Activated CD4-positive, alpha-beta T cell treated with anti-CD3 and anti-CD28 coated beads, Interleukin-2, amount 50 U/mL, for 48 hours (primary cell): ENCODE measurements at regions not wholly inside any gene's neighbourhood (a gene's known extent, or its start where the extent isn't known, plus 50 kb on each side); places are given as distances from the start of the nearest gene placed in this dataset.

Experiments
- DNase-seq, 2 experiments: peaks; one replicate each; pipeline ENCODE4 v3.0.0-alpha.2; 2020

DNA sequence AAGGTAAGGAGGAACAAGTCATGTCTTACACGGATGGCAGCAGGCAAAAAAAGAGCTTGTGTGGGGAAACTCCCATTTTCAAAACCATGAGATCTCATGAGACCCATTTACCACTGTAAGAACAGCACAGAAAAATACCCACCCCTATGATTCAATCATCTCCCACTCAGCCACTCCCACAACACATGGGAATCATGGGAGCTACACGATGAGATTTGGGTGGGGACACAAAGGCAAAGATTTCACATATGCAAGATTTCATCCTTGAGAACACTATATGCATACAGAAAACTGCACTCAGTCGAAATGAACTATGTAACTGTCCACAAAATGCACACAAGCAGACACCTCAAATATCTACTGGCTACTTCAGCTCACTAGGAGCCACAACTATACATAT lies 480.6 kb upstream of the BTBD3 start:
- DNase-seq, result no peak

DNA sequence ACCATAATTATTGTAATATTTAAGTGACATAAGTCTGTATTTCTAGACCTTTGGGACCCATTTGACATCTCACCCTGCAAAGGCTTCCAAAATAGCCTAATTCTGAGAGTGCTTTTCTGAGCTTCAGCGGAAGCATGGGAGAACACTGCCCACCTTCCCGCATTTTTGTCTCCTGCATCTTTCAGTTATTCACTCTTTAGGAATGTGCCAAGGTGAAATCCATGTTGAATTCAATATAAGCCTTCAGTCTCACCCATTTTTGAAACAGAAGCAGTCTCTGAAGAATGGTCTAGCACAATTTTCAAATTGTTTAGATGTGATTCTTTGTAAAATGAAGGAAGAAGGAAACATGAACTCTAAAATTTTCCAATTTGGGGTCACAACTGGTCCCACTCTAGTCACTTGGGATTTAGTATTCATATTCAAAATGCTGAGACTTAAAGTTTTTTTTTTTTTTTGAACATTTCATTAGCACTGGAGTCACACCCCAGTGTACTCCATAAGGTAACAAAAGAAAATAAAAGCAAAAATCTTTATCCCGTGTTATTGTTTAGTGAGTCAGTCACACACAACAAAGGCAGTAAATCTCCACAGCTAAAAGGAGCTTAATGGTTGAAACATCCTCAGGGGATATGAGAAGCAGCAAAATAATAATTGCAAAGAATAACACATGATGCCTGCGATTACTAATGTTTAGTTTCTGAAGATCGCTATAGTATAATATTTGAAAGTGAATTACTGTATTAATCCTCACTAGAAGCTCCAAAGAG lies 479.9 kb upstream of the BTBD3 start:
- DNase-seq, result no peak

DNA sequence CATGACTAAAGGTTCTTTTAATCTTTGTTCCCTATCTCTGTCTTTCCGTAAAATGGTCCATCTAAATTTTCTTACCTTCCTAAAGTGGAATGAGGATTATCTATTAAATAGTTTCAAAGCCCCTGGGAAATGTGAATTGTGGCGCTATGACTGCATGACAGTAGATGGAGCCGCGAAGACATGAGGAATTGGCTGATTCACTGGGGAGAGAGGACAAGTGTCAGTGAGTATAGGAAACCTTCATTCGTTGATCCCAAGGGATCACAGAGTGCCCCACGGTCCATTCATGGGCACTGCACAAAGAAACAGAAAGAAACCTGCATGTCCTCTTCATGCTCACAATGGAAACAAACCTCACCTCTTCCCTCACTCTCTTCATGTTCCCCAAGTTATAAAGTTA lies 479.3 kb upstream of the BTBD3 start:
- DNase-seq, result no peak

DNA sequence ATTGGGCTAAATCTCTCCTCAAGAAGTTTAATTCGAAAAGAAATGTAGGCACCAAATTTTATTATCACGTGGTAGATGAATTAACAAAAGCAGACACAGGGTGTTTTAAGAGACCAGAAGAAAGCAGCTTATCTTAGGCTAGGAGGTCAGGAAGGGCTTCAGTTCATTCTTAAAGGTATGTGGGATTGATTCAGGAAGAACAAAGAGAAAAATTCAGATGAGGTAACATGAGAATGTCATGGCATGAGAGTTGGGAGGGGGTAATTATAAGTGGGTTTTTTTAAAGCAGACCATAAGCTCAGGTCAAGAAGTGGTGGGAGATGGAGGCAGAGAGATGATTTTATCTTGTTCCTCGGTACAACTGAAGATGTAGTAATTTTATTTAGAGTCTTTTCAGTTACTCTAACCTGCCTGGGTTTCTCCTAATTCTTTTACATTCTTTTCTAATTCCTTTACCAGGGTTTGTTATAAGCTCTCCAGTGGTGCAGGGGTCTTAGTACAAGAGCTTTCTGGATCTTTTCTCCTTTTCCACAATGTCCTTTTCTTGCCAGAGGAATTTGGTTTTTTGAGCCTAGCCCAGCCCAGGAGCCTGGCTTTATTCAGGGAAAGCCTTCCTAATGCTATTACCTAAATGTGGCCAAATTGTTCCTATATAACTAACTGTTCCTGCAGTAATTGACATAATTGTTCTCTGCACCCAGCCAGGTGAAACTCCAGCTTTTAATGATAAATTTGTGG lies 474.1 kb upstream of the BTBD3 start:
- DNase-seq, result no peak

DNA sequence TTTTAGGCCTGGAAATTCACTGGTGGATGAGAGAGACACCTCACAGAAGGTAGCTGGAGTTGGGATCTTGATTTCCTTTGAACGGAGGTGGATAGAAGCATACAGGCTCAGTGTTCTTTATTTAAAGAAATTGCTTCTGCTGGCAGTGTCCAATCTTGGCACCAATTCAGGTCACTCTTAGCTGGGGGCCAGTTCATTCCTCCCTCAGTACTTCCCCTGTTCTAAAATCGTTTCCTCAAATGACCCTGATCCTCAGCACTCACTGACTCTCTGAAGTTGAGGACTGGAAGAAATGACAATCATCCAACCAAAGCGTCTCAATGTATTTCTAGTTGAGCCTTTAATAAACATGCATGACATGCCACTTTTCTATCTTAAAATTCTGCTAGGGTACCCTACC lies 472.5 kb upstream of the BTBD3 start:
- DNase-seq, result no peak

DNA sequence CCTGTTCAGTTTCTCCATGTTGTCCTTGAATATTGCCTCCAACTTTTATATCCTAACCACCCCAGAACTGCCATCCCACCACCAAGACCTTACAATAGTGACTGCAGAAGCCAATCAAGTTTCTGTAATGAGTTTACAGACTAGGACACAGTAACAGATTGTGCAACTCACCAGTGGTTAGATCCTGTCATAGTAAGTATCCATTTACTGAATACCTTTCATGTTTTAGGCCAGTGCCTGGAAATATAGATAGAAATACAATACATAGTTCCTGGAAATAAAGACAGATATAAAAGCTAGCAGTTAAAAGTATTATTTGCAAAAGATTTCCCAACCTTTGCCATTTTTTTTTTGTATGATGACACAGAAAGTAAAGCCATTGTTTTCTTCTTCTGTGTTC lies 471.8 kb upstream of the BTBD3 start:
- DNase-seq, result no peak

DNA sequence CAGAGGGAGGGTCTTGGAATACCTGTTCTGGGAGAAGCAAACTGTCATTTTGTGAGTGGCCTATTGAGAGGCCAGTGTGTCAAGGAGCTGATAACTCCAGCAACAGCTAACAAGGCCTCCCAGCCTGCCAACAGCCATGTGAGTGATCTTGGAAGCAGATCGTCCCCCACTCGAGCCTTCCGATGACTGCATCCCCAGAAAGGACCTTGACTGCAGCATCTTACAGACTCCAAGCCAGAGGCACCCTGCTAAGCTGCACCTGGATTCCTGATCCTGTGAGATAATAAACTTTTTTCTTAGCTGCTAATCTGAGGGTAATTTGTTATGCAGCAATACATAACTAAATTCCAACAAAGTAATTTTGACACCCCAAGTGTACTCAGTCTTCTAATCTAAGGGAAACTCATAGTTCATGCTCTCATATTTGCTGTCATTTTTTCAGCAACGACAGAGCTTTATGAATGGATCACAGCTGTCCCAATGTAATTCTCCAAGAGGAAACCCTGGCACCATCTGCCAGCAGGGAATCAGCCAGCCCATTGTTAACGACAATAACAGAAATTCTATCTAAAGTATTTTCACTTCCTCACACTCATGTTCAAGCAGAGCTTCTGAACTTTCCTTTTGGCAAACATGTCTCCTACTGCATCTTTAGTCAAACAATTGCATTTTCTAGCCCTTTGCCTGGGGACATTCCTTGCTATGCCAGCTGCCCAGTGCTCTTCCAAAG lies 470.2 kb upstream of the BTBD3 start:
- DNase-seq, result no peak

DNA sequence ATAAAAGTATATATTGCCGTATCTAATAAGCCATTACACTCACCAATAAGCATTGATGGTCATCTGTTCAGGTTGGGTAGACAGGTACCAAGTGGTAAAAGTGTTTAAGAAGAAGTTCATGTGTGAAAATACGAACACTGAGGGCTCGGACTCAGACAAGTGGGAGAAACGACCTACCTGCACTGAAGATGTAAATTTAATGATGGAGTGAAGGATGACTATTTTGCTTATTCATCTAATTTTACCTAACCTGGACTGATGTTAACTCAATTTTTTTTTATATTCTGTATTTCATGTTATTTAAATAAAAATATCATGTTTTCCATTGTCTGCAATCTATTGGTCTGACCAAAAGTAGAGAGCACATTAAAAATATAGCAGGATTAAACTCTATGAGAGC lies 469.1 kb upstream of the BTBD3 start:
- DNase-seq, result no peak

DNA sequence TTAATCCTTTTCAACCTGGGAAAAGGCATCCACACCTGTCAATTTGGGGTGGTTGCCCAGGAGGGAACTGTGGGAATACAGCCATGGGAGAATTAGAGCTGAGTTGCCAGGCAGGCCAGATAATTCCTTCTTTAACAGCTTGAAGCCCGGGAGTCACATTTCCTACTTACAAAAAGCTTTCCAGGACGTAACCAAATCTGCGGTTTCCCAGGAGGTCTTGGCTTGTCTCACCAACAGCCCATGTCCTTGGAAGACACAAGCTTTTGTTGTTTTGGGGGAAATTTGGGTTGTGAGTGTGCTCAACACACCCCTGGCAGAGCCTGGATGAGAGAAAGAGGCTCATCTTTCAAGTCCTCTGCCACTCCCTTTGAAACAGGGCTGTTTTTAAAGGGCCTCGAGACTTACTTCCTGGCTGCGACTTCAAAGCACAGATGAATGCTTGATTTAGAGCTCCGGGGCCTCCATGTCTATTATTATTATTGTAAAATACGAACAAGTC lies 465.9 kb upstream of the BTBD3 start:
- DNase-seq, result no peak

DNA sequence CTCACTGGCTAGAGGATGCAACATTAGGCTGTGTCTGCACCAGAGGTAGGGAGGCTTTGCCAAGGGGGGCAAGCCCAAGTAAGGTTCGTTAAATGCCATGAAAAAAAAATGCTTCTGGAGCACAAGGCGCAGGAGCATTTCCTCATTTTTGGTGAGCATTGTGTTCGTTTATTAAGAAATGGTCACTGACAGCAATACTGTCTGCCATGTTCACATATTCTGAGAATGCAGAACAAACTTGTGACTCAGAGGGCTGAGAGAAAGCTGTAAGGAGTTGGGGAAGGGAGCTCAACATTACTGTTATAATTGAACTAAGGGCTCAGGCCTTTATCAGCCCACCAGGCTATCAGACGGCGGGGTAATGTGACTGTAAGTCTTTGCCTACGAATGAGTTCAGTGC lies 465.4 kb upstream of the BTBD3 start:
- no peak for DNase-seq

DNA sequence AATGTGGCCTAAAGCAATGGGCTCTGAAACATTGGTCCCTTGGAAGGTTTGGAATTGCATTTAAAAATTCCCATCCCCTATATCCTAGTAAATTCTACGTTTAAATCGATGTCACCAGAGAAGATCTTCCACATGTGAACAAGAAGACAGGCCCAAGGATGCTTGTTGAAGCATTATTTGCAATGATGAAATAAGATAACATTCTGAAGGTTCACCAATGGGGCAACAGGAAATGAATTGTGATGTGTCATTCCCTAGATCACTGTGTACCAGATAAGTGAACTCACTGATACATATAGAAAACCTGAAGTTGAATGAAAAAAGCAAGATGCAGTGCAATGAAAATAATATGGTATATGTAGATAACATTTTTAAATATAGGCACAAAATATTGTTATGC lies 464.3 kb upstream of the BTBD3 start:
- DNase-seq, result no peak

DNA sequence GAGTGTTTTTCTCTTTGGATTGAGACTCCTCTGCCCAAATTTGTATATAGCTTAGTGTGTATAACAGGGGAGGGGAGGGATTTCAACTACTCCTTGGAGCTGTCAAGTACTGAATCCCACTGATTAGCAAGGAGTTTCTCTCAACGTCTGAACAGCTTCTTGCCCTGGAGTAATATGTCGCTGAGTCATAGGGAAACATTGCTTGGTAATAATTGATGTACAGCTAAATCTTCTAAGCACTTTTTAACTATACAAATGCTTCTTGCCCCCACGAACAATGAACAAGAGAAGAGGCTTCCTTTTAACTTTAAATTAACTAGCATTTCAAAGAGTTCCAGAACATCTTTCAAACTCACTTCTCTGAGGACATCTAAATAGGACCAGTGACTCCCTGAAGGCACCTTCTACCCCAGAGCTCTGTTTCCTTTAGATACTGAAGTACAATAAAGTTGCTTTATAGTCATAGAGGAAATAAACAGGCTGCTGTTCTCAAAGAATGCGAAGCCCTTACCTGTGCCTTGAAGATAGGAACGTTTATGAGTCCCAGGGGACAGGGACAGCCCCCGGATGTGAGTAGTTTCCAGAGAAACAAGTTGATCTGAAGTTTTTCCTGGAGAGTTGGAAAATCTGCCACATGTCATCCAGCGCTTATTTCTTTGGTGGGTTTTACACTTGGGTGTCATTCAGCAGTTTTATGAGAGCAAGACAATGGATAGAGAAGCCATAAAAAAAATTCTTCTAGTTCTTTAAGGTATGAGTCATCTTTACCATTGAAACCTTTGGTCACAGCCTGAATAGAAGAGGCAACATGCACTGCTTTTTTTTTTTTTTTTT lies 462.5 kb upstream of the BTBD3 start:
- no peak for DNase-seq

DNA sequence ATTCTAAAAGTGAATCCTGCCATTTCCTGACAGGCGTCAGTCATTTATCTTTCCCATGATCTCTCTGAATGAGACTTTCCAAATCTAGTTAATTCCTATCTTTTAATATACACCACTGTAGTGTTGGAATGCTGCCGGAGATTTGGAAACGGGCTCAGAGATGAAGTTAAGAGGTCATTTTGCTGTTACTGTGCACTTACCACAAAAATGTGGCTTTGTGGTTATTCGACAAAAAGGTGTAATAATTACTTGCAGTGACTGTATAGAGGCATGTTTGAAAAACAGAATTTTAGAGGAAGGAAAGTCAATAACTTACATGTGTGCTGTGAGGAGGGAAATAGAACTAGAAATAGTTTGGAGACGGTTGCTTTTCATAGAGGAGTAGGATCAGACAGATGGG lies 460.2 kb upstream of the BTBD3 start:
- DNase-seq, result no peak

DNA sequence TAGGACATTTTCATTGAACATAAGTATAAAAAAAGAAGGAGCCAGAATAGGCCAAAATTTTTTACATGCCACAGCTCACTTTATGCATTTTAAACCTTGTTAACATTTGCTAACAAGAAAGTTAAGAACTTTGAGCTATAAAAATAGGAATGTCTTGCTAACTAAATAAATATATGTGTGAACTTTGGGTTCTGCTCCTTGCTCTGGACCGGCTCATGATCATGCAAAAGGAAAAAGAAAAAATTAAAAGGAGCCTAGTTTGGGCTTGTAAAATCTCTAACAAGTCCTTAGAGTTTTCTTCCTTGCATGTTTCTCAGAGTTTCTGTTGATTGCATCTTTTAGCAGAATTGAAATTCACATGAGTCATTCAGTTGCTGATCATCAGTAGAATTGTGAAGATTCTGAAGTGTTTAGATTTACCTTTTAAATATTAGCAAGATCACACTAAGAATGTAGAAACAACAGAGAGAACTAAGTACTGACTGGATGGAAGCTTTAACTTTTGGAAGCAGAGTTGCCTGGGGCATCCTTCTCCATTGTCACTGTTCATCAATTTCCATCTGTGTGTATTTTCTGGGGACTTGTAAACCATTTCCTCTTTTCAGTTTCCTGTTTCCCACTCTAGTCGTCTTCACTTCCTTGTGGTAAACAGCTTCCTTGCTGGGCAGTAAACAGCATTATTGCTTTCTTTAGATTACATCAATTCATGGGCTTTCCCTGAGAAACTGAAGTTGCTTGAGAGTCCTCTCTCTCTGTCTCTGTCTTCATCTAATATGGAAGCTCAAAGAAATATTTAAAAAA lies 458.4 kb upstream of the BTBD3 start:
- DNase-seq, result no peak

DNA sequence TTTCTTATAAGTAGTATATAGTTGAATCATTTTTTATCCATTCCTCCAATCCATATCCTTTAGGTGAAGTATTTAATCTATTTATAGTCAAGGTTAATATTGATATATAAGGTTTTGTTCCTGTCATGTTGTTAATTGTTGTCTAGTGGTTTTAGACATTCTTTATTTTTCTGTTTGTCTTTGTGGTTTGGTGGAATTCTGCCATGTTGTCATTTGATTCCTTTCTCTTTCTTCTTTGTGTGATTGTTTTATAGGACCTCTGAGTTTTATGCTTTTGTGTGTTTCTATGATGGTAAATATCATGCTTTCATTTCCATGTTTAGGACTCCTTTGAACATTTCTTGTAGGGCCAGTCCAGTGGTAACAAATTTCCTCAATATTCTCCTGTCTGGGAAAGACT lies 450.3 kb upstream of the BTBD3 start:
- no peak for DNase-seq

DNA sequence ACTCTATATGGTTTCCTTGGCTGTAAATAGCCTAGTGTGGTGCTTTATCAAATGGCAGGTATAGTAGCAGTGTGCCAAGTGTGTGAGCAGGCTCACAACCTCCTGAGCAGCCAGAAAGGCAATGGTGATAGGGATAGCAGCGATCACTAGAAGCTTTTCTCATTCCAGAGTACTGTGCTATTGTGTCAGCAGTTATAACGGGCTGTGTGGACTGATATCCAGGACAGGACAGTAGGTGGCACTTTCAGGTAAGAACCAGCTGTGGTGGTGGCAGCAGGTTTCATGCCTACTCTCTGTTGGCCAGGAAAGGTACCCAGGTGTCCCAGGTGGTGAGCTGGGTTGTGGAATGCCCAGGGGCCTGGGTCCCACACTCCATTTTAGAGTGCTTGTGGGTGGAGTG lies 448.8 kb upstream of the BTBD3 start:
- DNase-seq, result no peak

DNA sequence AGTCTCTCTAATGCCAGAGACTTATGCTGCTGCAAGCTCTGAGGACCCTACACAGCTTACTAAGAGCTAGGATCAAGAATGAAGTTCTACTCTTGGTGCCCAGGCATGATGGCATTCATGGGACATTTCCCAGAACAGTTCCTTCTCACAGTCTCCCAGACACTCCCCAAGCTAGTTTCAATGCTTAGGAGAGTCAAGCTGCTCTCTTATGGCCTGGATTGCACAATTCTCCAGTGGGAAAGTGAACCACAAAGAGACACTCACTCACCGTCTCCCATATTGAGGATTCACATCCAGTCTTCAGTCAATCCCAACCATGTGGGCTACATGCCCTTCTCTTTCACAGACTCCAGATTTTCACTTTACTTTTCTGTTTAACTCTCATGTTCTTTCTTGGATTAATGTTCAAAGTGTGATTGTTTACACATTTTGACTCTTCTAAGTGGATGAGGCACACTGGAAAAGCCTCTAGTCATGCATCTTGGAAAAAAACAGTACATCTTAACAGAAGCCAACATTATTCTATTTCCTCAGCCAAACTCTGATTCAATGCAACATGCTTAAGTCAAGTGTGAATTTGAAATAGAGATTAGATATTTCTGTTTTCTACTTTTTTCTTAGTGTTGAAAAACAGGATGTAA lies 447.8 kb upstream of the BTBD3 start:
- DNase-seq, result no peak

DNA sequence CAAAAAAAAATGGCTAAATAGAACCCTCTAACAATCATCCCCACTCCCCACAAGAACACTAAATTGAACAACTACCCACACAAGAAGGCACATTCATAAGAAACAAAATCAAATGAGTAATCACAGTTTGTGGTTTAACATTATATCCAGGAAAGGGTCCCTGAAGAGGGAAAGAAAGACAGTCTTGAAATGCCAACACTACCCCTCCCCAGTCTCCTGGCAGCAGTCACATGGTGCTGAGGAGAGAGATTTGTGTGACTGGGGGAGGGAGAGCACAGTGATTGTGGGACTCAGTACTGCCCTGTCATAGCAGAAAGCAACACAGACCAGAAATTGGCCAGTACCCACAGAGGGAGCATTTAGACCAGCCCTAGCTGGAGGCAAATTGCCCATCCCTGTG lies 443.7 kb upstream of the BTBD3 start:
- DNase-seq, result no peak

DNA sequence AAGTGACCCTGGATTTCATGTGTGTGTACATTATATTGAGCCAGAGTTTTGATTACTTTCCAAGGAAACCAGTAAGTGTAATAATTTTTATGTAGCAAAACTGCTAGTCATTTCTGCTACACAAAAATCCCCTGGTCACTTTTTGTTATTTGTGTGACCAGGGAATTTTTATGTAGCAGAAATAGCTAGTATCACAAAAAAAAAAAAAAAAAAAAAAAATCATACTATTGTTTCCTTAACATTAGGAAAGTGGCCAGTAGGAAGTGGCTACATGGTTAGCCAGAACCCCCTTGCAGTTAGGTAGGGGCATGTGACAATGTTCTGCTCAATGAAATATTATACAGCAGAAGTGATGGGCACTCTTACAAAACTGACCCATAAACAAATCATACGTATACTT lies 434.0 kb upstream of the BTBD3 start:
- no peak for DNase-seq

DNA sequence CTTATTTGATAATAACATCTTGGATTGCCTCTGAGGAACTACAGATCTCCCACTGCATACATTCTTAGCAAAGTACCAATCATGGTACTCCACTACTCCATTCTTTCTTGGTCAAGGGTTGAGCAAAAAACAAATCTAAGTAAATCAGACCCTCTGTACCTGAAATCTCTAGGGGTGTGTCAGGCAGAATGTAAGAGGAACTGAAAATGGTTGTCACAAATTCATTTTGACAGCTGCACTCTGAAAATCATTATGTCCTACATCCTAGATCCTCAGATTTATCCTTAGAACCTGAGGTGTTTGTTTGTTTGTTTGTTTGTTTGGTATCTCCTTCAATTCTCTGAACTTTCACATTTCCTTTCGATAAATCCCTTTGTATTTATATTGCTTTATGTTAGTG lies 433.2 kb upstream of the BTBD3 start:
- DNase-seq, result no peak

DNA sequence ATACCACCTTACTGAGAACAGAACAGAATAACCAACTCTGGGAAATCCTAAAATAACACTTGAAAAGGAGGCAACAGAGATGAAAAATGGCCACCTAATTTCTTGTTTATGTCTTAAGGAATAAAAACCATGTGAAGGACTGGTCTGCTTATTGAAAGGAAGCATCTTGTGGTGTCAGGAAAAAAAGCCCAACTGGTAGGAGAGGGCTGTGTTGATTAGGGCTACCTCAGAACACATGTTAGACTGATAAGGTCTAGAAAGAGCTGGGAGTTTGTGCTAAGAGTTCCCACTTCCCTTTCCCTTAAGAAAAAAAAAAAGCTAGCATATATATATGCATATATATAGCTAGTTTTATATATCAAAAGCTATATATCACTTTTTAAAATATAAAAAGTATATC lies 425.3 kb upstream of the BTBD3 start:
- DNase-seq, result no peak

DNA sequence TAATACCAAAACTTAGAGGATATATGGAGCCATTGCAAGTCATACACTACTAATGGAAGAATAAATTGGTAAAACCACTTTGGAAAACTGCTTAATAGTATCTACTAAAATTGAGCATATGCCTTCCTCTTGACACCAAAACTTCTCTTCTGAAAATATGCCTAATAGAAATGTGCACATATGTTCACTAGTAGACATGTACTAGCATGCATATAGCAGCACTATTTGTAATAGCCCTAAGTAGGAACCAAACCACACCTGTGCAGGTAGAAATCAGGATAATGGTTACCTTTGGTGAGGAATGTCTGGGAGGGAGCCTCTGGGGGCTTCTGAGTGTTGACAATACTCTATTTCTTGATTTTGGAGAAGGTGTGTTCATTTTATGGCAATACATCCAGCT lies 424.8 kb upstream of the BTBD3 start:
- DNase-seq, result no peak
